HG03442 (cell line): ENCODE measurements at regions not wholly inside any gene's neighbourhood (a gene's known extent, or its start where the extent isn't known, plus 50 kb on each side); places are given as distances from the start of the nearest gene placed in this dataset.
"Not testable (repeated sequence)": the region's sequence is repeated elsewhere in the genome, so short reads cannot be mapped to it uniquely, and the experiment has no call there.

Source experiments
- ATAC-seq: cut with Tn5 transposase; IDR thresholded peaks from one replicate; pipeline ENCODE4 v1.9.1; 2021; ENCODE audit warnings: mild to moderate bottlenecking, moderate library complexity; ENCODE audit not compliant: unreplicated experiment

DNA sequence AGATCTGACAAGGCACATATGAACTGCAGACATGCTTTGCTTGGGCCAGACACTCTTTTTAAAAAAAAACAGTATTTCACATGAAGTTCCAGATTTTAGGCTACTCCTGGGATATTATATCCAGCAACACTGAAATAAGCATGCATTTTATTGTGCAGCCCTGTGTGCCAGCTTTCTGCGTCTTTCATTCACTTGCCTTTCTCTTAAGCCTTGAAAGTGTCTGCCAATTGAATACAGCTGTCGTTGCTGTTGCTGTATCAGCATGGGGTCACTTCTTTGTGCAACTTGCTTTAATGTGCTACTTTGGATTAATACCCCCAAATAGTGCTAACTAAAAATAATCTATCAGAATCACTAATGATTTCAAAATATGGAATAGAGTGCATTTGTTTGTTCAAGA, 657.8 kb downstream of the SLITRK6 start:
- ATAC-seq, result no peak

DNA sequence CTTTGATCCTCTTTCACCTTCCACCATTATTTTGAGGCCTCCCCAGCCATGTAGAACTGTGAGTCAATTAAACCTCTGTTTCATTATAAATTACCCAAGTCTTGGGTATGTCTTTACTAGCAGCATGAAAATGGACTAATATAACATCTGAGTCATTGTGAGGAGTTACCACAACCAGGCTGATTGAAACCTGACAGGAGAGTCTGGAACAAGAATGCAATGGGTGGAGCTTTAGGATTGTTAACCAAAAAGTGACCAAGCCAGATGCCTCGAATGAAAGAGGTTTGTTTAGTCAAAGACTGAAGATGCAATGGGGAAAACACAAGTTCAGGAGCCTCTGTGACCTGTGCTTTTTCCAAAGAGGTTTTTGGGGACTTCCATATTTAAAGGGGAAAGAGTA, 659.0 kb downstream of the SLITRK6 start:
- no peak for ATAC-seq

DNA sequence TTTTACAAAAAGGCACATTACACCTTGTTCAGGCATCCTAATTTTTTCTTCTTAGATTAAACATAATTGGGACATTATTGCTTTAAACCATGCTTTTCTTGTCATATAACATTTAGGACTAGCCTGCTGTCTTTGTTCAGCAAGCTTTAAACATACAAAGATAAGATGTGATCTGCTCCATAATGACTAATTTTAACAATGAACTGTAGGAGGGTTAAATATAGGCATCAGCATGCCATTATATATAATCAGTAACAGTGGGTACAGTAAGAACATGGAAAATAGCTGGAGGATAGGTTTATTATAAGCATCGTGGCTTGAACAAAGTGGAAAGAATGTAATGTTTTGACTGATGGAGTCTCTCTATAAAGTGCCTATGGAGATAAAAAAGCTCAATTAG, 661.7 kb downstream of the SLITRK6 start:
- ATAC-seq, result no peak

DNA sequence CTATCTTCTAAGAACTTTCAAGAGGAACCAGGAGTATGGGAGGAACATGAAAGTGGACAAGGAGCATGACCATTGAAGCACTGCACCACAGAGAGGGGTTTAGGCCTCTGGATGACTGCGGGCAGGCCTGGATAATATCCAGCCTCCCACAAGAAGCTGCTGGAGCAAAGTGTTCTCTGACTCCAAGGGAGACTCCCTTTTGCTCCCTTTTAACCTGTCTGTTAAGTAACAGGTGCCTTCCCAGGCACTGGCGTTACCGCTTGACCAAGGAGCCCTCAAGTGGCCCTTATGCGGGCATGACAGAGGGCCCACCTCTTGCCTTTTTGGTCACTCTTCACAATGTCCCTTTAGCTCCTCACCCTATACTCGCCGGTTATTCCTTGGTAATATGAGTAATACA, 666.2 kb downstream of the SLITRK6 start:
- no peak for ATAC-seq

DNA sequence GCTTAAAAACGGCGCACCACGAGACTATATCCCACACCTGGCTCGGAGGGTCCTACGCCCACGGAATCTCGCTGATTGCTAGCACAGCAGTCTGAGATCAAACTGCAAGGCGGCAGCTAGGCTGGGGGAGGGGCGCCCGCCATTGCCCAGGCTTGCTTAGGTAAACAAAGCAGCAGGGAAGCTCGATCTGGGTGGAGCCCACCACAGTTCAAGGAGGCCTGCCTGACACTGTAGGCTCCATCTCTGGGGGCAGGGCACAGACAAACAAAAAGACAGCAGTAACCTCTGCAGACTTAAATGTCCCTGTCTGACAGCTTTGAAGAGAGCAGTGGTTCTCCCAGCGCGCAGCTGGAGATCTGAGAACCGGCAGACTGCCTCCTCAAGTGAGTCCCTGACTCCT, 675.7 kb downstream of the SLITRK6 start:
- not testable (repeated sequence) for ATAC-seq

DNA sequence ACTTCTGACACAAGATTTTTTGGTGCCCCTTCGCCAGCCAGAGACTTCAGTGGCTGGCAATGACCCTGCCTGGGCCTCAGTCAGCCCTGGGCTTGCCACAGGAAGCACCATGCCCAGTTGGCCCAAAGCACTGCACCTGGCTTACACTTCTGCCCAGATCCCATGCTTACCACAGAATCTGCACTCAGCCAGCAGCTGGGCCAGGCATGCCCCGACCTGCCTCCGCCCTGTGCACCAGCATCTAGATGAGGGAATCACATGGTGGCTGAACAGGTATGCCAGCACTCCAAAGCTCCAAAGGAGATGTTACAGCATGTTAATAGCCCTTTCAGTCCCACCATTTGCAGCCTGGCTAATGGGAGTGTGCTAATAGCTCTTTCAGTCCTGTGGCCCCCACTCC, 690.9 kb downstream of the SLITRK6 start:
- no peak for ATAC-seq

DNA sequence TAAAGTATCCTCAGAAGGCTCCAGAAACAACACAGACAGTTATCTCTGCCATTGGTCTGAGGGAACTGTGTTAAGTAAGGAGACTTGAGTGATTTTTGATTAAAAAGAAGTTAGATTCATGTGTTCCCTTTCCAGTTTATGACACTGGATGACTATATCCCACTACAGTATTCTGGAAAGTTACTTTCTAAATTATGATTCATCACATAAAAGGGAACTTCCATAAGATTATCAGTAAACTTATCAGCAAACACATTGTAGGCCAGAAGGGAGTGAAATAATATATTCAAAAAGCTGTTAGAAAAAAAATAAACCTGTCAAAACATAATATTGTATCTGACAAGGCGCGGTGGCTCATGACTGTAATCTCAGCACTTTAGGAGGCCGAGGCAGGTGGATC, 700.0 kb downstream of the SLITRK6 start:
- ATAC-seq, result no peak

DNA sequence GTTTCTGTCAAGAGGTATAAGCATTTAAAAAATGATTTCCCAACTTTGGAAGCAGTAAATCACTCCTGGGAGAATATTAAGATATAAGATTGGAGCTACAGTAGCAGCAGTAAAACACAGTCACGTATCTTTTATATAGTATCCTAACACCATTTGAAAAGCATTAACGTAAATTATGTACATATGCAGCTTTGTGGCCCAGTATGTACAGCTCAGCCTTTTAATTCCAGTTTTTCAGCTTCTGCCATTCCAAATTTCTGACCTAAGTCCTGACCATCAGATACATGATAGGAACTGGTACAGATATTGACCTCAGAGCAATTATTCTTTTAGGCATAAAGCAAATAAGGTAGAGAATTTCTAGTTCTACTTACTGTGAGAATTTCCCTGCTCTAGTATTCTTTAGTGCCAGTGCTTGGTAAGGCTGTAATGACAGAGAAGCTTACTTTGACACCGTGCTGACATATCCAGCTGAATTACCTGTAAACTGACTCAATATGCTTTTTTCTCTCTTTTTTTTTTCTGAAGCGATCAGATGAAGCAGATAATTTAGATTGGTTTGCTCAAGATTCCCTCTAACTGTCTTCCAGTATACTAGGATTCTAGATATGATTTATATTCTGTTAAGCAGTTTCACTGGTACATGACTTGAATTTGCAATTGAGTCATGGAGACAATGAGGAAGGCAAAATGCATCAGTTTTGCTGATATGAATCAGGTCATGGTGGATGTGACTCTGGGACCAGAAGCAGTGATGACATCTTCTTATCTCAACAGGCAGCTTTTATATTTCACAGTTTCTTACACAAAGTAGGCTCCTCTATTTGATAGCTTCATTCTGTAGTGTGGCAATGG, 703.6 kb downstream of the SLITRK6 start:
- ATAC-seq, result no peak

DNA sequence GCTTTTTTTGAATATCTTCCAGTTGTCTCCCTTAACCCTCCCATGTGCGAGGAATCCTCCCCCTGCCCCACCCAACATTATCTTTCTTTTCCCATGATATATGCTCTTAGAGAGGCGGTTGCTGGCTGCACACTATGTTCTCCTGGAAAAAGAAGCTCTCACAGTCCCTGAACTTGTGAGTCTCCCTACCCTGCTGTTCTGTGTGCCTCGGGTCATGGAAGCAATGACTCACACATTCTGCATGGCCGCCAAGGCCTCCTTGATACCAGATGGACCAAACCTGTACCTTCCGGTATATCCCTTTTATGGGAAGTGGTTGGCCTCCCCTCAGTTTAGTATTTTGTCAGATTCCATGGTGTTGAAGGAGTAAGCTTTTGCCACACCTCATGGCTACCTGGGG, 705.4 kb downstream of the SLITRK6 start:
- no peak for ATAC-seq

DNA sequence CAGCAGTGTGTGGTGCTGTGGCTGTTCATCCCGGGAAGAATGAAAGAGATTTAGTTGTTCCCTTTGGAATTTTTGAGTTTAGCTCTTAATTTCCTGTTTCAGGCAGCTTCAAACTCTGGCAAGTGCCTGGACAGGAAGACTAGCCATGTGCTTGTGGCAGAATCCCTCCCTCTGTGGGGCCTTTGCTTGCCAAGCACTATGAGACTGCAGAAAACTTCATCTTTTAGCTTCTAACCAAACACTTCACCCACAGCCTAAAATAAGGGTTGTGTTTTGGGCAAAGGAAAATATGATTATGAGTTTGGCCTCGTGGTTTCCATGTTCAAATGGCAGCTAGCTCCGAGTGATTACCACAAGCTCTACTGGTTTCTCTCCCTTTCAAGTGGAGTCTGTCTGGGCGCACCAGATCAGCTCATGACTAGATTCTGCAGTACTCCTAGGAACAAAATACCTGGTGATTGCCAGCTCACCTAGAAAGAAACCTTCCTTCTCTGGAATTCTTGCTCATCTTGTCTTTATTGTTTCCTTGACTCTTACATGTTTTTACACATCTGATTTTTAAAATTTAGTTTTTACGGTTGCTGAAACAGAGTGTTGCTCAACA, 707.5 kb downstream of the SLITRK6 start:
- ATAC-seq, result no peak

DNA sequence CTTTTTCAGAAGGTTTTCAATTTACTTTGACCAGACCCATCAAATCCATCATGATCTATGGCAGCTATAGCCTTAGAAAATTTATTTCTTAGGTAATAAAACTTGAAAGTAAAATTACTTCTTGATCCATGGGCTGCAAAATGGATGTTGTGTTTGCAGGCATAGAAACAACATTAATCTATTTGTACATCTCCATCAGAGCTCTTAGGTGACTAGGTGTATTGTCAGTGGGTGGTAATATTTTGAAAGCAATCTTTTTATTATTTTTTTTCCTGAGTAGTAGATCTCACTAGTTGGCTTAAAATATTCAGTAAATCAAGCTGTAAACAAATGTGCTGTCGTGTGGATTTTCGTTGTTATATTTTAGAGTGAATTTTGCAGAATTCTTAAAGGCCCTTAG, 710.0 kb downstream of the SLITRK6 start:
- no peak for ATAC-seq

DNA sequence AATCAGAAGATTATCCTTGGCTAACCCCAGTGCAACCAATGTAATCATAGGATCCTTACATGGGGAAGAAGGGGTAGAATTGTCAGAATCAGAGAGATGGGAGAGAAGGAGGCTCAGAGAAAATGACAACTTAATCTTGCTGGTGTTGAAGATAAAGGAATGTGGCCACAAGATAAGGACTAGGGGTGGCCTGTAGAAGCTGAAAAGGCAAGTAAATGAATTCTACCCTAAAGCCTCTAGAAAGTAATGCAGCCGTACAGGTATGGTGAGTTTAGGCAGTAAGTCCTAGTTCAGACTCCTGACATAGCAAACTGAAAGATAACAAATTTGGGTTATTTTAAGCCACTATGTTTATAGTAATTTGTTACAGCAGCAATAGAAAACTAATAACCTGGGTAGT, 718.5 kb downstream of the SLITRK6 start:
- no peak for ATAC-seq

DNA sequence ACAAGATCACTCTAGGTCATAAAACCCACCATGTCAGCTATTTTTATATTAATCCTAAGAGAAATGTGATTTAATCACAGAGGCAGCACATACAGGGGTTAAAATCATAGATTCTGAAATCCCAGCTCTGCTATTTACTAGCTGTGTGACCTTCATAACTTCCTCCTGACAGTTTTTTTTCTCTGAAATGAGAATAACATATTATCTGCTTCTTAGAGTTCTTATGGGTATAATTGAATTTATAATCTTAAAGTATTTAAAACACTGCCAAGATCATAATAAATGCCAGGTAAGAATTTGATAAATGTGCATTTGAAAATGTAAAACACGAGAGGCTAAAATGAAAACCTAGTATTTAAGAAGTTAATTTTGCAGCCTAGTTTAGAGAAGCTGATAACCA, 722.9 kb downstream of the SLITRK6 start:
- ATAC-seq, result no peak

DNA sequence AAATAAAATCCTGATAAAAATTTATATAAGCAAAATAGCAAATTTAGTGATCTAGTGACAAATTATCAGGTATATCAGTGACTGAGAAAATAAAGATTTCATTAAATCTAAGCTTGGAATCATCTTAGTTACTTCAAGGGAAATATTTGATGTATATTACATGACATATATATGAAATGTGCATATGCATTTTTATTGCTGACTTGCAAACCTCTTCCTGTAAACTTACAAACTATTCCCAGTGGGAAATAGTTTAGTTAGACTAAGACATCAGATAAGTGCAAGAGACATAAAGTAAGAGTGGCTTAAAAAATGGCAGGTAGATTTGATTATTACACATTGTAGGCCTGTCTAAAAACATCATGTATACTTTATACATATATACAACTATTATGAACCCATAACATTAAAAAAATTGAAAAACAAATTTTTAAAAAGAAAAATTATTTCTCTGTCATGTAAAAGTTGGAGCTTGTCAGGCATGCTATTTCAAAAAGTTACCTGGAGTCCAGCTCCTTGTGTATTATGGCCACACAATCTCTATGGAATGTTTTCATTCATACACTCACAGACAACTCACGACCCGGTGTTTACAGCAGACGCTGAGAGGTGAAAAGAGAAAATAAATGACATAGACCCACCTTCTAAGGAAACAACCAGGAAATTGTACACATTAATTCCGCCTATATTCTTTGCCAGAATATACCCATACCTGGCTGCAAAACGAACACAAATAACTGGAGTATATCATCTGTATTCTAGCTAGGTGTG, 724.5 kb downstream of the SLITRK6 start:
- no peak for ATAC-seq

DNA sequence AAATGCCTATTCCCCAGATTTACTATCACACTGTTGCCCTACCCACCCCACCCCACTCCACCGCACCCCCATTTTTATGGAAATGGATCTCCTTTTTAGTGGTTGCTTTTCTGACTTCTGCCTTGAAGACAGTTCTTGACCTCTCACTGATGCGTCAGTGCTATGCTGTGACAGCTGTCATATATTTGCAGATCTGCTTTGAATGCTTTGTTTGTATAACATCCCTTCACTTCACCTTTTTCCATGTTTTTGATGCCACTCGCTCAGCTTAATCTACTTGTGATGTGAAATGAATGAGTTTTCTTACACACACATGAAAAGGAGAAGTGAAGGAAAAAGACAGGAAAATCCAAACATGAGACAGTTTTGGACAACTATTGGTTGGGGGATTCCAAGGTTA, 731.0 kb downstream of the SLITRK6 start:
- no peak for ATAC-seq

DNA sequence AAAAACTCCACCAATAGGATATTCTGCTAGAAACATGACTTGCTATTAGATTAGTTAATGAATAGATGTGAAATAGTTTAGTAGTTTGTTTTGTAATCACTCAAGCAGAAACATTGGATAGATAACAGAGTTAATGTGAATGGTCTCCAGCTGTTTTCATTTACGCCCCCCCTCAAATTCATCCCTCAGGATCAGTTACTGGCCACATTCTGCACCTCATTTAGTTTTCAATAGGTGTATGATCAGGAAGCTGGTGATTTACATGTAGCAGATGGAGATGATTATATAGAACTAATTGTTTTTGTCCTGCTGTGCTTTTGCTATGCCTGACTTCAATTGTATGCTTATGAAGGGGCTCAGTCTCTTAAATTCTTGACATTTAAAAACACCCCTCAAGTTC, 759.0 kb downstream of the SLITRK6 start:
- no peak for ATAC-seq

DNA sequence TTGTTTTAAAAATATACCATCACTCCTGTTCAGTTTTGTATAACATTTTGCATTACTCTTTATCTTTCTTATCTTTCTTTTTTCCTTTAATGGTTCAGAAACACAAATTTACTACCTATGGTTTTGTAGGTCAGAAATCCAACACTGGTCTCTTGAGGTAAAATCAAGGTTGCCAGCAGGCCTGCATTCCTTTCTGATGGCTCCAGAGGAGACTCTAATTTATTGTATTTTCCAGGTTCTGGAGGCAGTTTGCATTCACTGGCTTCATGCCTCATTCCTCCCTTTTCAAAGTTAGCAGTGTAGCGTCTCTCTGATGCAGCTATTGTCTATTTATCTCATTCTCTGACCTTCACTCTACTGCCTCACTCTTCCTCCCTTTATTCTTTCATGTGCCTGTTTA, 767.4 kb downstream of the SLITRK6 start:
- ATAC-seq, result no peak

DNA sequence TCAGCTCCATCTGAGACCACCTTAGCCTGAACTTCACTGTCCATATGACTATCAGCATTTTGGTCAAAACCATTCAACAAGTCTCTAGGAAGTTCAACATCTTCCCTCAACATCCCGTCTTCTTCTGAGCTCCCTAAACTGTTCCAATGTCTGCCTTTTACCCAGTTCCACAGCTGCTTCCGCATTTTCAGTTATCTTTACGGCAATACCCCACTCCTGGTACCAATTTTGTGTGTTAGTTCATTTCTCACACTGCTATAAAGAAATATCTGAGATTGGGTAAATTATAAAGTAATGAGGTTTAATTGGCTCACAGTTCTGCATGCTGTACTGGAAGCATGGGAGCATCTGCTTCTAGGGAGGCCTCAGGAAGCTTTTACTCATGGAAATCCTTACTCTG, 771.2 kb downstream of the SLITRK6 start:
- no peak for ATAC-seq

DNA sequence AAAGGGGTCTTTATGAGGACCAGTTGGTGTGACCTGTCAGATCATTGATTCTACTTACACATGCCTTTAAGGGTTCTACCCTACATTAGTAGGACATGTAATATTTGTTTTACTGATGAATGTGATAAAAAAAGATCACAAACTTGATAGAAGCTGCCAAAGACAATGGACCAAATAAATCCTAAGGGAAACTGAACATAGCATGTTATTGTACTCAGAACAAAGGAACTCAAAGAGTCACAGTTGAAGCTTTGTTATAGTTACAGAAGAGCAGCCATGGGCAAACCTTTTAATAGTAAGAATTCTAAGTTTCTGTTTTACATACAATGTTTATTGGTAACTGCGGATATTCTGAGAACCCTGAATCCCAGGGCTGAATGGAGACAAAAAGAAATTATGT, 780.1 kb downstream of the SLITRK6 start:
- ATAC-seq, result no peak

DNA sequence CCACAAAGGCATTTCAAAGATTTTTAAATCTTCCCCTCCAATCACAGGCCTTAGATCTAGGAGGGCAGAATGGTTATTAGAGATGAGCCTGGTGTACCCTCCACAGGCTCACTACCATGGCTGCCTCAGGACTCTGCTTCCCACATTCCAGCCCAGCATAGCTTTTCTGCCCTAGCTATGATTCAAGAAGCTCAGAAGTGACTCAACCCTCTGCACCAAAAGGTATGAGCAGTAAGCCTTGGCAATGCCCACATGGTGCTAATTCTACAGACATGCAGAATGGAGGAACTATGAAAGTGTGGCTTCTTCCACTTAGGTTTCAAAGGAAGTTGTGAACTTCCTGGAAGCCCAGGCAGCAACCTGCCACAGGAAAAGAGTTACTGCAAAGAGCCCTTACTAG, 786.2 kb downstream of the SLITRK6 start:
- no peak for ATAC-seq

DNA sequence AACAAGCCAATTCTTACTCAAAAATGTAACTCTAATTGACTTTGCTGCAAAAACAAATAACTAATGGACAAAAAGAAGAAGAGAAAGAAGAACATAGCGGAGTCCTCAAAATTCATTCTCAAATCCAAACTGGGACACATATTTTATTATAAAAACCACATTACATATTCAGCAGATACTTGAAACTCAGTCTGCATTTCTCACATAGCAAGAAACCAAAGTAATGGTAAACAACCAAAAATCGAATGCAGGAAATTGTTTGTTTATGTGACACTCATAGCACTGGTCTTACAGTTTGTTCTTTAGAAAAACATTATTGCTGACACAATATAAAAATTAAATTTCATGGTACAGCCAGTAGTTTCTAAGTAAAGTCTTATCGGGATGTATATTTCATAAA, 789.8 kb downstream of the SLITRK6 start:
- ATAC-seq, result no peak

DNA sequence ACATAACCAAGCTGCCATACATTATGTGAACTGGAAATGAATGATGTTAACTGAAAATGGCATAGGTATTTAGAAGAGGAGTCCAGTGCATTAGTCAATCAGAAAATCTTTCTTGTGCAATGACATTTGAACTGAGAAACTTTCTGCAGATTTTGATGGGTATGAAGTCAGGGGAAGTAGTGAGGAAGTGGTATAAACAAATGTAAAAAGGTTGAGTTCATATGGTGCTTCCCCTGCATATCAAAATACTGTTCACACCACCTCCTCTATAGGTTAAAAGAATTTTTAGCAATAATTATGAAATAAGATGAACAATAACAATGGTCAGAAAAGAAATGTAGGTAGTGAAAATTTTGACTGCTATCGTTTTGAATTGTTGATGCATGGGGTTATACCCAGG, 800.0 kb downstream of the SLITRK6 start:
- ATAC-seq, result no peak
